MM.1S (cell line): ENCODE measurements at regions not wholly inside any gene's neighbourhood (a gene's known extent, or its start where the extent isn't known, plus 50 kb on each side); places are given as distances from the start of the nearest gene placed in this dataset.

Source experiments
- DNase-seq: peaks from one replicate; pipeline ENCODE4 v3.0.0-alpha.2; 2015
- H2AFZ ChIP-seq: fragments of 300-600 bp; sonication (generic); 2 replicates; pipeline ENCODE4 v1.6.0; 2016; ENCODE audit warnings: antibody characterized with exemption, low read length
- H3F3A ChIP-seq: fragments of 300-600 bp; sonication (generic); 2 replicates; pipeline ENCODE4 v1.6.1; 2016; ENCODE audit warnings: mild to moderate bottlenecking, antibody characterized with exemption, low read length, moderate library complexity, mixed read lengths; ENCODE audit not compliant: insufficient read depth
- H3K27ac ChIP-seq: fragments of 300-600 bp; sonication (generic); 2 replicates; pipeline ENCODE4 v1.5.1; 2016; ENCODE audit warnings: mild to moderate bottlenecking, low read length
- H3K27me3 ChIP-seq: fragments of 300-600 bp; sonication (generic); replicated peaks from 2 replicates; pipeline ENCODE4 v1.6.0; 2016; ENCODE audit warnings: low read length; ENCODE audit not compliant: insufficient read depth
- H3K36me3 ChIP-seq: fragments of 300-600 bp; sonication (generic); replicated peaks from 2 replicates; pipeline ENCODE4 v1.6.1; 2016; ENCODE audit warnings: mild to moderate bottlenecking, low read length, mixed read lengths; ENCODE audit not compliant: insufficient read depth
- H3K4me1 ChIP-seq: fragments of 300-600 bp; sonication (generic); 2 replicates; pipeline ENCODE4 v1.6.1; 2016; ENCODE audit warnings: low read length, mixed read lengths
- H3K4me2 ChIP-seq: fragments of 300-600 bp; sonication (generic); 2 replicates; pipeline ENCODE4 v1.6.0; 2016; ENCODE audit warnings: low read depth, low read length
- H3K4me3 ChIP-seq: fragments of 300-600 bp; sonication (generic); 2 replicates; pipeline ENCODE4 v1.5.1; 2016; ENCODE audit warnings: low read length, mixed read lengths
- H3K79me2 ChIP-seq: fragments of 300-600 bp; sonication (generic); 2 replicates; pipeline ENCODE4 v1.6.1; 2016; ENCODE audit warnings: mixed run types, low read length, mixed read lengths
- H3K9ac ChIP-seq: fragments of 300-600 bp; sonication (generic); 2 replicates; pipeline ENCODE4 v1.6.1; 2016; ENCODE audit warnings: low read length, mixed read lengths
- H3K9me2 ChIP-seq: fragments of 300-600 bp; sonication (generic); replicated peaks from 2 replicates; pipeline ENCODE4 v1.6.1; 2016; ENCODE audit warnings: mild to moderate bottlenecking, low read length, mixed read lengths; ENCODE audit not compliant: insufficient read depth
- H3K9me3 ChIP-seq: fragments of 300-600 bp; sonication (generic); replicated peaks from 2 replicates; pipeline ENCODE4 v1.6.1; 2016; ENCODE audit warnings: mild to moderate bottlenecking, low read length, mixed read lengths; ENCODE audit not compliant: insufficient read depth
- H4K20me1 ChIP-seq: fragments of 300-600 bp; sonication (generic); 2 replicates; pipeline ENCODE4 v1.6.1; 2016; ENCODE audit warnings: mild to moderate bottlenecking, low read length, moderate library complexity, mixed read lengths; ENCODE audit not compliant: insufficient read depth
- EZH2 ChIP-seq: fragments of 300-600 bp; sonication (generic); optimal IDR thresholded peaks from 2 replicates; pipeline ENCODE3; 2017; ENCODE audit warnings: low read depth, mild to moderate bottlenecking, antibody characterized with exemption, low read length, mixed read lengths
- EZH2phosphoT487 ChIP-seq: fragments of 300-600 bp; sonication (generic); IDR thresholded peaks from 2 replicates; pipeline ENCODE4 v1.6.1; 2018; ENCODE audit warnings: antibody characterized with exemption, low read length
- TF ChIP-seq, protein P1 (sequence below): fragments of 300-600 bp; sonication (generic); IDR thresholded peaks from 2 replicates; pipeline ENCODE4 v1.5.1; 2016; ENCODE audit warnings: antibody characterized with exemption, low read length, mixed read lengths

GRCh38 chr2:101528501-101528900 is 53.6 kb upstream of the RFX8 start:
- DNase-seq: no peak
- no peak overlapping the region for H2AFZ ChIP-seq
- no peak for TF ChIP-seq EZH2
- TF ChIP-seq, protein P1, sequence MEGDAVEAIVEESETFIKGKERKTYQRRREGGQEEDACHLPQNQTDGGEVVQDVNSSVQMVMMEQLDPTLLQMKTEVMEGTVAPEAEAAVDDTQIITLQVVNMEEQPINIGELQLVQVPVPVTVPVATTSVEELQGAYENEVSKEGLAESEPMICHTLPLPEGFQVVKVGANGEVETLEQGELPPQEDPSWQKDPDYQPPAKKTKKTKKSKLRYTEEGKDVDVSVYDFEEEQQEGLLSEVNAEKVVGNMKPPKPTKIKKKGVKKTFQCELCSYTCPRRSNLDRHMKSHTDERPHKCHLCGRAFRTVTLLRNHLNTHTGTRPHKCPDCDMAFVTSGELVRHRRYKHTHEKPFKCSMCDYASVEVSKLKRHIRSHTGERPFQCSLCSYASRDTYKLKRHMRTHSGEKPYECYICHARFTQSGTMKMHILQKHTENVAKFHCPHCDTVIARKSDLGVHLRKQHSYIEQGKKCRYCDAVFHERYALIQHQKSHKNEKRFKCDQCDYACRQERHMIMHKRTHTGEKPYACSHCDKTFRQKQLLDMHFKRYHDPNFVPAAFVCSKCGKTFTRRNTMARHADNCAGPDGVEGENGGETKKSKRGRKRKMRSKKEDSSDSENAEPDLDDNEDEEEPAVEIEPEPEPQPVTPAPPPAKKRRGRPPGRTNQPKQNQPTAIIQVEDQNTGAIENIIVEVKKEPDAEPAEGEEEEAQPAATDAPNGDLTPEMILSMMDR: no peak
- TF ChIP-seq EZH2phosphoT487: no peak
- H3K4me2 ChIP-seq: no peak overlapping the region
- H3K9me3 ChIP-seq: no peaks in the 10 kb centered on the region
- no peaks in the 10 kb centered on the region for H4K20me1 ChIP-seq
- H3K79me2 ChIP-seq: no peaks in the 10 kb centered on the region
- H3K4me1 ChIP-seq: no peaks in the 10 kb centered on the region
- H3K4me3 ChIP-seq: no peak overlapping the region
- no peaks in the 10 kb centered on the region for H3K9me2 ChIP-seq
- no peaks in the 10 kb centered on the region for H3F3A ChIP-seq
- H3K36me3 ChIP-seq: no peaks in the 10 kb centered on the region
- H3K9ac ChIP-seq: no peak overlapping the region
- H3K27ac ChIP-seq: no peak overlapping the region
- no peaks in the 10 kb centered on the region for H3K27me3 ChIP-seq

GRCh38 chr2:101524806-101525430 is 50.0 kb upstream of the RFX8 start:
- no peak overlapping the region for H3K27ac ChIP-seq
- H3K79me2 ChIP-seq: no peaks in the 10 kb centered on the region
- H3K27me3 ChIP-seq: no peaks in the 10 kb centered on the region
- H3K4me3 ChIP-seq: no peak overlapping the region
- H3F3A ChIP-seq: no peaks in the 10 kb centered on the region
- H3K9me2 ChIP-seq: no peaks in the 10 kb centered on the region
- no peak overlapping the region for H3K9ac ChIP-seq
- H3K36me3 ChIP-seq: no peaks in the 10 kb centered on the region
- H3K4me2 ChIP-seq: no peak overlapping the region
- no peak for TF ChIP-seq EZH2
- TF ChIP-seq, protein P1: no peak
- no peak for TF ChIP-seq EZH2phosphoT487
- no peaks in the 10 kb centered on the region for H4K20me1 ChIP-seq
- no peak overlapping the region for H2AFZ ChIP-seq
- H3K9me3 ChIP-seq: no peaks in the 10 kb centered on the region
- H3K4me1 ChIP-seq: no peaks in the 10 kb centered on the region
- no peak for DNase-seq
